SW480 (cell line): ENCODE measurements at regions not wholly inside any gene's neighbourhood (a gene's known extent, or its start where the extent isn't known, plus 50 kb on each side); places are given as distances from the start of the nearest gene placed in this dataset.
"Not testable (repeated sequence)": the region's sequence is repeated elsewhere in the genome, so short reads cannot be mapped to it uniquely, and the experiment has no call there.

Source experiments
- DNase-seq: peaks from one replicate; pipeline ENCODE4 v3.0.0-alpha.2; 2016; ENCODE audit warnings: low spot score

DNA sequence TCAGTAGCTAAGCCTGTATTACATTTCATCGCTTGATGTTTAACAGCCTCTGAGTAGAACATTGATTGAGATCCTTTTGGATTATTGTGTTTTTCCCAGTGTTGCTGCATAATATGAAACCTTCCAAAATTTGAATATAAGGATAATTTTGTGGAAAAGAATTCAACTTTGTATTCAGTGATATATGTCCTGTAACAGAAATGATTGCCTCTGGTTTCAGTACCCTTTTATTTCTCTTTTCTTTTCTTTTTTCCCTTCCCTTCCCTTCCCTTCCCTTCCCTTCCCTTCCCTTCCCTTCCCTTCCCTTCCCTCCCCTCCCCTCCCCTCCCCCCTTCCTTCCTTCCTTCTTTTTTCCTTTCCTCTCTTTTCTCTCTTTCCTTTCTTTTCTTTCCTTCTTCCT lies 74.6 kb downstream of the UTRN start:
- DNase-seq = no peak

DNA sequence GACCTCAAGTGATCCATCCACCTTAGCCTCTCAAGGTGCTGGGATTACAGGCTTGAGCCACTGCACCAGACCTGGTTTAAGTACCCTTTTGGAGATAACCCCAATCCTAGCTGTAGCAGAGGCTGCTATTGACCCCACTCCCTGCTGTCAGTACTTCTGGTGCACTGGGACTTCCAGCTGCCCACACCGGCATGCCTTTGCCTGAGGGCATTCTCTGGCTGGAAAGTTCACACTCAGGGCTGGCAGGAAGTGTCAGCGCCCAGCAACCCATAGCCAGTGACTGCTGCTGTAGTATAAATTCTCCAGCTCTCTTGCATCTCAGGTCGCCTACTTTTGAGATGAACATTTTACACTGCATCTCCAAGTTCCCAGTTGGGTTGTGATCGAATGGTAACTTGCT lies 75.3 kb downstream of the UTRN start:
- no peak for DNase-seq

DNA sequence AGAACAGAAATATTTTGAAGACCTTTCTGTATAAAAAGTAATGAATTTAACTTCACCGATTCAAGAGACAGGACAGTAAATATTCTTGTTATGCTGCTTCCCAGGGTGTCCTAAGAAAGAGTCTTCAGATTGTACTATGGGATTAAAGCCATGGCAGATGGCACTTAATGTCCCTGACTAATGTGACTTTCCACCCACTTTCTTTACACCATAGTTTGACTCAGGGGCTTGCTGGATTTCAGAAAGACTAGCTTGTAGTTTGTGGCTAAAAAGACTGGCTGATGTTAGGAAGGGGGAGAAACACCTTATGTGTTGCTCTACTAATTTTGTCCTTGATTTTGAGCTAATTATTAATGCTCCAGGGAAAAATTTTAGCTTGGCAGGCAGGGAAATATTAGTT lies 75.9 kb downstream of the UTRN start:
- DNase-seq = no peak

DNA sequence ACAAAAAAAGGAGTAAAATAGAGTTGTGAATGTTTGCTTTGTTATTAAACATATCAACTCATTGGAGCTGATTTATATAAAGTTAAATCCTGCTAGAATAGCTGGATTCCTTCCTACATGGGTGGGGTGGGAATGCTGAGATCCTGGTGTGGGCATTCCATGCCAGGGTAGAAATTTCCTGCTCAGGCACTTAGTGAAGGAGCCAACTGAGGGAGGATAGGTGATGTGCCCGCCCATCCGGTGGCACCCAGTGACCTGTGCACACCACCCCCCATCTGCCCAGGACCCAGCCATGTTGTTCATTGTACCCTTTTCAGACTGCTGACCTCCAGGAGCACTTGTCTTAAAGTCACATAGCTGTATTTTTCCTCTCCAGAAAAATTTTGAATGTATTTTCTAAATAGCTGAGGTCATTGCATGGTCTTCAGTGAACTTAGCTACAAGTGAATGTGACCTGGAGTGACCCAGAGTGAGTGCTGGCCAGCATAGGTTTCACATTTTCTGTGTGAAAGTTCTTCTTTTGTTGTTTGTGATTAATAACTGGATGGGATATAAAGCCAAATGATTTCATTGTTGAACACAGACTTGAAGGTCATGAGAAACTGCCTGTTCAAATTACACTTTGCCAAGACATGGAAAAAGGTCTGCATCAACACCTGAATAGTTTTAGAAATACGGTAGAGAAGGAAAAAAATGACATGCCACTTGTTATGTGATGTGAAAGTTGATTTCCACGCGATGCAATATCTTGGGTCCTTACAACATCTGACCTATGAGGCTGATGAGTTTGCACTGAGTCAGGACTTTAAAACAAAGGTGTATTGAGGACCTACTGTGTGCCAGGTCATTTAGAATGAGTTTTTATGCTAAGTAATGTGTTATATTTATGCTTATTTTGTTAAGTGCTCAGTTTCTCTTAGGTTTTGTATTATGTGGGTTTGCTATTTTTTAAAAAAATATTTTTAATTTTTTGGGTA lies 77.2 kb downstream of the UTRN start:
- no peak for DNase-seq

DNA sequence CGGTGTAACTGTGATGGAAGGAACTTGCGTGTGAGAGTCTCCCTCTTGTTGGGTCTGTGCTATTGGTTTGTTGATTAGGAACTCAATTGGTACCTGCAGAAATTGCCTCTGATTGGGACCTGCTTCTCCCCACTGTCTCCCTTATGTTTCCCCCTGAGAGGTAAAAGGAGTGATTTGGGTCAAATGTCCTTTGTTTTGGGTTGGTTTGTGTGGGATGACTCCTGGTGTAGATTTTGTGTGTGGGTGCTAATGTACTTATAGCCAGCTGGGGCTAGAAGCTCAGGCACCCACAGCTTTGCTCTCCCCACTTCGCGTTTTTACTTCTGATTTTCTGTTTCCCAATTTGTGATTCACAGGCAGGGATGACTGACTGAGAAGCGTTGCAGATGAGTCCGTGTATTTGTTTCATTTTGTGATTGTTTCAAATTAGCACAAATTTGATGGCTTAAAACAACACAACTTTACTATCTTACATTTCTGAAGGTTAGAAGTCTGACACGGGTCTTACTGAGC lies 79.1 kb downstream of the UTRN start:
- no peak for DNase-seq

DNA sequence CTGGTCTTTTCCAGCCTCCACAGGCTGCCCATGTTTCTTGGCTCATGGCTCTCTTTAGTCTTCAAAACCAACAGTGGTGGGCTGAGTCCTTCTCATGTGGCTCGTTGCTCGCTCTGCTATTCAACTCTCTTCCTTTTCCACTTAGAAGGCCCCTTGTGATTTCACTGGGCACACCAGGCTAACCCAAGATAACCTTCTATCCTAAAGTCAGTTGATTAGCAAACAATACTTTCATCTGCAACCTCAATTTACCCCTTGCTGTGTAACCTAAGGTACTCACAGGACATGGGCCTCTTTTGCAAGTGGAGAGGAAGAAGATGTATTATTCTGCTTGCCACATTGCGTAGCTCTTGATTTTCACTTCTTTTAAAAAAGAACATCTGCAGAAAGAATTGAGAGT lies 79.6 kb downstream of the UTRN start:
- DNase-seq = no peak

DNA sequence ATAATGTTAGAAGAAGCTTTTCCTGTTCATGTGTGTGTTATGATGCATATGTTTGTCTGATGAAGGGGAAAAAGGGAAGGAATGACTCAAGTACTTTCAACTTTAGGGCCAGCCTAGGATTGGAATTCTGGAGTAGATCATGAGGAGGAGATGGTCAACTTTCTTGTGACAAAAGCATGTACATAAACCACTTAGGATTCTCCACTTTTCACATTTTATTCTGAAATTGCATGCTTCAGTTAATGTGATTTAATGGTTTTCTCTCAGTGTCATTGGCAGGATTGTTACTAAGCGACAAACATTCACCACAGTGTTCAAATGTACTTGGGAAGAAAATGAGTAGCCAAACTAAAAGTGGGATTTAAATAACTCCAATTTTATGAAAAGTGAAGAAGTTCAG lies 80.1 kb downstream of the UTRN start:
- DNase-seq = no peak

DNA sequence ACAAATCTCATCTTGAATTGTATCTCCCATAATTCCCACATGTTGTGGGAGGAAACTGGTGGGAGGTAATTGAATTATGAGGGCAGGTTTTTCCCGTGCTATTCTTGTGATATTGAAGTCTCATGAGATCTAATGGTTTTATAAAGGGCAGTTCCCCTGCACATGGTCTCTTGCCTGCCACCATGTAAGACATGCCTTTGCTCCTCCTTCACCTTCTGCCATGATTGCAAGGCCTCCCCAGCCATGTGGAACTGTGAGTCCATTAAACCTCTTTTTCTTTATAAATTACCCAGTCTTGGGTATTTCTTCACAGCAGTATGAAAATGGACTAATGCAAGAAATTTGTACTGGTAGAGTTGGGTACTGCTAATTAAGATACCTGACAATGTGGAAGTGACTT lies 84.6 kb downstream of the UTRN start:
- not testable (repeated sequence) for DNase-seq

DNA sequence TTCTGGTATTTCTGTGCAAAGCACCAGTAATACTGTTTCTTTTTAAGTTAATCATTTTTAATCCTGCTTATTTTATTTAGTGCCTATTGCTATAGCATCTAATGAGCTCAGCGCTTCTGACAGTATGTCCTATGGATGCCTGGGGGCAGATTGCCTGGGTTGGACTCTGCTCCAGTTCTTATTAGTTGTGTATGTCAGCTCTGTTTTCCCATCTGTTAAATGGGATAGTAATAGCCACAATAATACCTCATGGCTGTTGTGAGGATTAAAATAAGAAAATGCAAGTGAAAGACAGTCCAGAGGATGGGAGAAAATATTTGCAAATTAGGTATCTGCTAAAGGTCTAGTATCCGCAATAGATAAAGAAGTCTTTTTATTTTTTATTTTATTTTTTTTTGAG lies 87.0 kb downstream of the UTRN start:
- no peak for DNase-seq

DNA sequence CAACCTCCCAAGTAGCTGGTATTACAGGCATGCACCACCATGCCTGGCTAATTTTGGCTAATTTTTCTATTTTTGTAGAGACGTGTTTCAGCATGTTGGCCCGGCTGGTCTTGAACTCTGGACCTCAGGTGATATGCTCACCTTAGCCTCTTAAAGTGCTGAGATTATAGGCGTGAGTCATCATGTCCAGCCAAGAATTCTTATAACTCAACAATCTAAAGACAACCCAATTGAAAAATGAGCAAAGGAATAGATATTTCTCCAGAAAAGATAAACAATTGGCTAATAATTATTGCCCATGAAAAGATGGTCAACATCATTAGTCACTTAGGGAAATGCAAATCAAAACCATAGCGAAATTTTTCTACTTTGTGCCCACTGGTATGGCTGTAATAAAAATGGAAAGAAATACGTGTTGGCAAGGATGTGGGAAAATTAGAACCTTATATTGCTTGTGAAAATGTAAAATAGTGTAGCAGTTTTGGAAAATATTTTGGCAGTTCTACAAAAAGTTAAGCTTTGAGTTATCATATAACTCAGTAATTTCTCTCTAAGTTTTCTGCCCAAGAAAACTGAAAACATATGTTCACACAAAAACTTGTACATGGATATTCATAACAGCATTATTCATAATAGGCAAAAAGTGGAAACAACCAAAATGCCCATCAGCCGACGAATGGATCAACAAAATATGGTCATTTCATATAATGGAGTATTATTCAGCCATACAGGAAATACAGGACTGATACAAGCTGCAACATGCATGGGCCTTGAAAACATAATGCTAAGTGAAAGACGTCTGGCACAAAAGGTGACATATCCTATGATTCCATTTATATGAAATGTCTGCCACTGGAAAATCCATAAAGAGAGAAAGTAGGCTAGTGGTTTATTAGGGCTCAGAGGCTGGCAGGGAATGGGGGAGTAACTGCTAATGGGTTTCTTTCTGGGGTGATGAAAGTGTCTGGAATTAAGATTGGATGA lies 87.8 kb downstream of the UTRN start:
- no peak for DNase-seq

DNA sequence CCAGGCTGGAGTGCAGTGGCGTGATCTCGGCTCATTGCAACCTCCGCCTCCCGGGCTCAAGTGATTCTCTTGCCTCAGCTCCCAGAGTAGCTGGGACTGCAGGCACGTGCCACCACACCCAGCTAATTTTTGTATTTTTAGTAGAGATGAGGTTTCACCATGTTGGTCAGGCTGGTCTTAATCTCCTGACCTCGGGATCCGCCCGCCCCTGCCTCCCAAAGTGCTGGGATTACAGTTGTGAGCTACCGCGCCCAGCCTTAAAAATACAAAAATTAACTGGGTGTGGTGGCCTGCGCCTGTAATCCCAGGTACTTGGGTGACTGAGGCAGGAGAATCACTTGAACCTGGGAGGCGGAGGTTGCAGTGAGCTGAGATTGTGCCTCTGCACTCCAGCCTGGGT lies 89.4 kb downstream of the UTRN start:
- not testable (repeated sequence) for DNase-seq

DNA sequence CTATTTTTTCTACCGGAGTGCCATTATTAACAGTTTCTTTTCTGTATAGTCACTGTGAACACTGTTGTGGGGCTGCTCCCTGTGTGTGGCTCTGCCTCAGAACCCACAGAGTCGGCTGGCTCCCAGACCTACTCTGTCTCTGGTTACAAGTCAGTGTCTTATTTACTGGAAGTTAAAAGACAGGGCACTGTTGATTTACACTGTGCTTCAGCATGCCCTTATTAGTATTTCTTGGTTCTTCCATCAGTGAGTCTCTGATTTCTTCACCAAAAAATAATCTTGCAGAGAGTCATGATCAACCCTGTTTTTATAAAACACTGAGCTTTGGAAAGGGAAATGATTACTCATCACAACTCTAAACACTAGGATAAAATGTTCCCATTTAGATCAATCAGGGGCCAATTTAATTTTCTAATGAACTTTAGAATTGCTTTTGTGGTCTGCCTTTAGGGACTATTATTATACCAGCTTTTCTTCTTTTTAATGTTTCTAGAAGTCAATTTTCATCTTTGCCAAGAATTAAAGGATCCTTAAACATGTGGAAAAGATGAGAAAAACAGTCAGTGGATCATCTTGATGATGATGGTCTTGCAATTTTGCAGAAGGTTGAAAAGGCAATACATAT lies 92.6 kb downstream of the UTRN start:
- DNase-seq = no peak

DNA sequence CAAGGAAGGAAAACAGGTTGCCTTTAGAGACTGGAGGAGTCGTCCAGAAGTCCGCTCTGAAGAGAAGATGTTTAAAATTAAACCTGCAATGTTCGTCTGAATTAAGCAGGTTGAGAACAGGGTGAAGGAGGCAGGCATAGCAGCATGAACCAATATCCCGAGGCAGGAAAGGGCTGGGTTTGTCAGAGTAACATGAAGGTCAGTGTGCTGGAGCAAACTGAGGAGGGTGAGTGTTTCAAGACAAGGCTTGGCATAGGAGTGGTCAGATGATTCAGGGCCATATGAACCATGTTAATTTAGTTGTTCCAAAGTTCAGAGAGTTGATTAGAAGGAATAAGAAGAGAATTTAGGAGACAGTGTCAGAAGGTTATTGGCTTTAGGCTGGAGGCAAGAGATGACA lies 93.3 kb downstream of the UTRN start:
- DNase-seq = no peak

DNA sequence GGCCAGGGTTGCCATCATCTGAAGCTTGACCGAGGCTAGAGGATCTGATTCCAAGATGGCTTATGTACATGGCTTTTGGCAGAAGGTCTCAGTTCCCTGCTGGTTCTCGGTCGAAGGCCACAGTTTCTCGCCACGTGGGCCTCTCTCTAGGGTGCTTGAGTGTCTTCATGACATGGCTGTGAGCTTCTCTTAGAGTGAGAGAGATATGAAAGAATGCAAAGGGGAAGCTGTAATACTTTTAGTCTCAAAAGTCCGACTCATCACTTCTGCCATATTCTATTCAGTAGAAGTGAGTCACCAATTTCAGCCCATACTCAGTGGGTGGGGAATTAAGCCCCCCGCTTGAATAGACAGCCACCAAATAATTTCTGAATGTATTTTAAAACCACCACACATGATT lies 94.2 kb downstream of the UTRN start:
- no peak for DNase-seq

DNA sequence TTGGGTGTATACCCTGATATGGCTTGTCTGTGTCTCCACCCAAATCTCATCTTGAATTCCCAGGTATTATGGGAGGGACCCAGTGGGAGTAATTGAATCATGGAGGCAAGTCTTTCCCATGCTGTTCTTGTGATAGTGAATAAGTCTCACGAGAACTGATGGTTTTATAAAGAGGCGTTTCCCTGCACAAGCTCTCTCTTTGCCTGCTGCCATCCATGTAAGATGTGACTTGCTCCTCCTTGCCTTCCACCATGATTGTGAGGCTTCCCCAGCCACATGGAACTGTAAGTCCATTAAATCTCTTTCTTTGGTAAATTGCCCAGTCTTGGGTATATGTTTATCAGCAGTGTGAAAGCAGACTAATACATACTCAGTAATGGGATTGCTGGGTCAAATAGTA lies 96.4 kb downstream of the UTRN start:
- DNase-seq = not testable (repeated sequence)

DNA sequence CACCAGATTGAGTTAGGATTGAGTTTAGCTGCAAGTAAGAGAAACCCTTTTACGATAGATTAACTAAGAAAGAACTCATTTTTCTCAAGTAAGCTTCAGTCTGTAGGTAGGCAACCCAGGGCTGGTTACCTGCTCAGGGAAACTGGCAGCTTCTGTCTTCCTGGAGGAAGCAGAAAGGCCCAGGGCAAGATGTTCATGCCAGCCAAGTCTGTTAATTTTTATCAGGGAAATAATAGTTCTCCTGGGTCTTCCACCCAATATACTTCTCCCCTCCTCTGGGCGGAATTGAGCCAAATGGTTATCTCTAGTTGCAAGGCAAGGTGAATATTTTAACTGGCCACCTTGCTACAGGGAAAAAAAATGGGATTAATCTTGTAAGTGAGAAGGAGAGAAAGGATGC lies 98.2 kb downstream of the UTRN start:
- DNase-seq = no peak

DNA sequence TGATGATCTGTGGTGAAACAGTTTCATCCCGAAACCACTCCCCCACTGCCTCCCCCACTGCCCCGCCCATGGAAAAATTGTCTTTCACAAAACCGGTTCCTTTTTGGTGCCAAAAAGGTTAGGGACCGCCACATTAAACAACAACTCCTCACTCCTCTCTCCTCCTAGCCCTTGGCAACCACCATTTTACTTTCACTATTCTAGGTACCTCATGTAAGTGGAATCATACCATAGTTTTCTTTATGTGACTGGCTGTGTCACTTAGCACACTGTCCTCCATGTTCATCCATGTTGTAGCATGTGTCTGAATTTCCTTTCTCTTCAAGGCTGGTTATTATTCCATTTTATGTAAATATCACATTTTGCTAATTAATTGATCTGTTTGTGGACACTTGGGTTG lies 99.3 kb downstream of the UTRN start:
- DNase-seq = no peak

DNA sequence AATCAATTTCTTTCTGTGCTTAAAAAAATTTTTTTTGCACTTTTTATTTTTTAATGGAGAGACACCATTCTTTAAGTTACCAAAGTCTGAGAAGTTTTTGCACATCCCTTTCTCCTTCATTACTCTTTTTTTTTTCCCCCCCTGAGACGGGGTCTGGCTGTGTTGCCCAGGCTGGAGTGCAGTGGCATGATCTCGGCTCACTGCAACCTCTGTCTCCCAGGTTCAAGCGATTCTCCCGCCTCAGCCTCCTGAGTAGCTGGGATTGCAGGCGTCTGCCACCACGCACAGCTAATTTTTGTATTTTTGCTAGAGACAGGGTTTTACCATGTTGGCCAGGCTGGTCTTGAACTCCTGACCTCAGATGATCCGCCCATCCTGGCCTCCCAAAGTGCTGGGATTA lies 104.3 kb downstream of the UTRN start:
- DNase-seq = not testable (repeated sequence)

DNA sequence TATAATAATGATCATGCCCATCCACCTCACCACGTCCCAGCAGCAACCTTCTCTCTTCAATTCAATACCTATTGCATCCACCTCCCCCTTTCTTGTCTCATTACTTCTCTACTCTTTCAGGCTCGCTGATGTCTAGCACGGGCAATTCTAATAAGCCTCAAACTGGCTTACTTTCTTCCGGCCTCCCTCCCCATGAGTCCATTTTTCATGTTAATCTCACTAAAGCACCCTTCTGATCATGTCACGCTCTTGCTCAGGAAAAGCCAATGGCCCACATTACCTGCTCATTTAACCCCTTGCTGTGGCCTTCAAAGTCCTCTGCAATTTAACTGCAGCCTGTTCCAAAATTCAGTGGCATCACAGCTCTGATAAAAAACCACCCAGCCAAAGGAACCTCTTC lies 105.1 kb downstream of the UTRN start:
- no peak for DNase-seq

DNA sequence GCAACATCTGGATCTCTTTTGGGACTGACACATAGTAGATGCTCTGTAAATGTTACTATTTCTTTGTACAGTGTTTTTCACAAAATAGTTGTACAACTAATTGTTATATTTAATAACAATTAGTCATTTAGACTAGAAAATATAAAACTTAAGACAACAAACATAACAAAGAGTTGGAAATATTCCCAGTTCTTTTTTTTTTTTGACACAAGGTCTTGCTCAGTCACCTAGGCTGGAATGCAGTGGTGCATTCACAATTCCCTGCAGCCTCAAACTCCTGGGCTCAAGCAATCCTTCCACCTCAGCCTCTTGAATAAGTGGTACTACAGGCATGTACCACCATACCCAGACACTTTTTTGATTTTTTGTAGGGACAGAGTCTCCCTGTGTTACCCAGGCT lies 105.8 kb downstream of the UTRN start:
- DNase-seq = no peak

DNA sequence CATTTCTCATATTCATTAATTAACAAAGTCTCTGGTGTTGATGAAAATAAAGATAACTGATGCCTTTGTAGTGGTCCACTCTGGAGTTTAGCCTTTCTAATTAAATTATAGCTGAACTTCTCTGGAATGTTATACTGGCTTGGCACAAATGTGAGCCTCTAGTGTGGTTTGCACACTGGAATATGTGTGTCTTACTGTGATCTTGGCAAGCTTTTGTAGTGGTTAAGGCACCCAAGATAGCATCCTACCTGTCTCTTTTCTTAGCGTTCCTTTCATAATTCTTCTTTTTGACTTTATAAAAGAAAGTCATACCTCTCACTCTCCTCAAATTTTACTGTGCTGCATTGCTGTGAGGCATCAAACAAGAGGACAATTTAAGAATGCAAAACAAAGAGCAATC lies 107.4 kb downstream of the UTRN start:
- DNase-seq = no peak

DNA sequence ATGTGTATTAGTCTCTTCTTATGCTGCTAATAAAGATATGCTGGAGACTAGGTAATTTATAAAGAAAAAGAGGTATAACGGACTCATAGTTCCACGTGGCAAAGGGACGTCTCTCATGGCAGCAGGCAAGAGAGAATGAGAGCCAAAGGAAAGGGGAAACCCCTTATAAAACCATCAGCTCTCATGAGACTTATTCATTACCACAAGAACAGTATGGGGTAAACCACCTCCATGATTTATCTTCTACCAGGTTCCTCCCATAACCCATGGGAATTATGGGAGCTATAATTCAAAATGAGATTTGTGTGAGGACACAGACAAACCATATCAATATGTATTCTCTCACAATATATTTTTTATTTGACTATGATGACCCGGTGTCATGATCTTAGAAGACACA lies 109.1 kb downstream of the UTRN start:
- no peak for DNase-seq
